Stomach (tissue), 8 donors: ENCODE measurements at regions not wholly inside any gene's neighbourhood (a gene's known extent, or its start where the extent isn't known, plus 50 kb on each side); places are given as distances from the start of the nearest gene placed in this dataset.

Experiments
- DNase-seq, 2 donors: peaks; one replicate each; pipeline versions ENCODE4 v3.0.0 to v3.0.0-alpha.2; 2013 to 2019
- H3K27ac ChIP-seq, 5 donors: fragments of 200-600 bp in 4 of 5; sonication (generic) in 4 of 5; one replicate each; pipeline ENCODE4 v1.5.1; 2013 to 2019; ENCODE audit warnings: mild to moderate bottlenecking in 1 of 5, moderate library complexity in 1 of 5
- H3K27me3 ChIP-seq, 3 donors: fragments of 200-600 bp; sonication (generic); one replicate each; pipeline ENCODE4 v1.5.1; 2017 to 2019; ENCODE audit warnings: mixed run types in 1 of 3
- H3K36me3 ChIP-seq, 4 donors: fragments of 200-600 bp; sonication (generic); 1 replicate in 3 of 4; 2 replicates in 1 of 4; pipeline ENCODE4 v1.5.1; 2016 to 2019
- H3K4me1 ChIP-seq, 4 donors: fragments of 200-600 bp; sonication (generic); one replicate each; pipeline ENCODE4 v1.5.1; 2016 to 2019
- H3K4me3 ChIP-seq, 4 donors: fragments of 200-600 bp; sonication (generic) in 3 of 4; one replicate each; pipeline ENCODE4 v1.5.1; 2016 to 2019; ENCODE audit warnings: mild to moderate bottlenecking in 1 of 4
- H3K9me3 ChIP-seq, 4 donors: fragments of 200-600 bp; sonication (generic); one replicate each; pipeline ENCODE4 v1.5.1; 2016 to 2019
- EP300 ChIP-seq: sonication (generic); formaldehyde crosslinking; IDR thresholded peaks from one replicate; pipeline ENCODE4 v1.6.1; 2017; ENCODE audit warnings: antibody characterized with exemption
- POLR2A ChIP-seq, 4 donors: fragments of 450-650 bp; IDR thresholded peaks; one replicate each; pipeline ENCODE4 v1.6.1; 2016; ENCODE audit warnings: antibody characterized with exemption in 4 of 4, control low read depth in 2 of 4, mild to moderate bottlenecking in 1 of 4, moderate library complexity in 1 of 4
- POLR2AphosphoS5 ChIP-seq, 3 donors: sonication (generic); formaldehyde crosslinking; IDR thresholded peaks; one replicate each; pipeline ENCODE4 v1.6.1; 2016; ENCODE audit warnings: antibody characterized with exemption in 3 of 3
- WGBS, 5 donors: extraction: QIAGEN DNeasy Blood & Tissue Kit in 3 of 5; methylation state at CpG; one replicate each; pipeline versions ENCODE4 v1.1.5 to v1.1.7; 2013 to 2018; 5-methylcytosine and 5-hydroxymethylcytosine counted together
- intact Hi-C: fragments of 100-400 bp; cut with DNase I; formaldehyde crosslinking; loops from one replicate; pipeline ENCODE4 v1.15.1; 2023; ENCODE audit warnings: low total_unique reads
- TF ChIP-seq, protein P1 (sequence below), 7 experiments: fragments of 450-650 bp in 4 of 7; fragments of 200-600 bp in 3 of 7; sonication (generic) in 3 of 7; IDR thresholded peaks; one replicate each; pipeline ENCODE4 v1.5.1; 2016 to 2019; ENCODE audit warnings: antibody characterized with exemption in 7 of 7, control low read depth in 2 of 7, mild to moderate bottlenecking in 1 of 7
- donor health status: healthy with polysubstance abuse.
- donor health status: Bipolar disorder and iron deficiency.
- donor health status: healthy.

DNA sequence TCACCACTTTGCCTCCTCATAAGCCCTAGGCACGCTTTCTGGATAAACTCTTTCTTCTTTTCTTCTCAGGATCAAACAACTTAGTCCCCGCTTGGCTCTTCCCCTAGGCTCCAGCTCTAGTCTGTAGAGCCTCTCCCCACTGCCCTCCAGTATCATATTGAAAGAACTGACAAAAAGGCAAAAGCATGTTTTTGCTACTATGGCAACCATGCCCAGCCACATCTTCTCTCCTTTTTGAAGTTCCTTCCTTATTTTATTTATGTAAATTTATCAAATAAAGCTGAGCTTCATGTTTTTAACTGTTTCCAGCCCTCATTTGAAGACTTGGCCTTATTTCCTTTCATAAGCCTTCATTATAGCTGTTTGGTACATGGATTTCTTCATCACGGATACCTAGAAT lies 86.0 kb upstream of the LIMCH1 start:
- no peak overlapping the region for H3K4me3 ChIP-seq
- intact Hi-C loops = no loop called here
- DNase-seq = no peak
- H3K4me1 ChIP-seq = peaks cover 4 to 14% (median 10%) of the 10 kb centered on the region in 4 donors
- H3K27me3 ChIP-seq = no peaks in the 10 kb centered on the region
- H3K27ac ChIP-seq = no peak overlapping the region
- no peaks in the 10 kb centered on the region for H3K36me3 ChIP-seq
- H3K9me3 ChIP-seq = no peaks in the 10 kb centered on the region
- TF ChIP-seq, protein P1, sequence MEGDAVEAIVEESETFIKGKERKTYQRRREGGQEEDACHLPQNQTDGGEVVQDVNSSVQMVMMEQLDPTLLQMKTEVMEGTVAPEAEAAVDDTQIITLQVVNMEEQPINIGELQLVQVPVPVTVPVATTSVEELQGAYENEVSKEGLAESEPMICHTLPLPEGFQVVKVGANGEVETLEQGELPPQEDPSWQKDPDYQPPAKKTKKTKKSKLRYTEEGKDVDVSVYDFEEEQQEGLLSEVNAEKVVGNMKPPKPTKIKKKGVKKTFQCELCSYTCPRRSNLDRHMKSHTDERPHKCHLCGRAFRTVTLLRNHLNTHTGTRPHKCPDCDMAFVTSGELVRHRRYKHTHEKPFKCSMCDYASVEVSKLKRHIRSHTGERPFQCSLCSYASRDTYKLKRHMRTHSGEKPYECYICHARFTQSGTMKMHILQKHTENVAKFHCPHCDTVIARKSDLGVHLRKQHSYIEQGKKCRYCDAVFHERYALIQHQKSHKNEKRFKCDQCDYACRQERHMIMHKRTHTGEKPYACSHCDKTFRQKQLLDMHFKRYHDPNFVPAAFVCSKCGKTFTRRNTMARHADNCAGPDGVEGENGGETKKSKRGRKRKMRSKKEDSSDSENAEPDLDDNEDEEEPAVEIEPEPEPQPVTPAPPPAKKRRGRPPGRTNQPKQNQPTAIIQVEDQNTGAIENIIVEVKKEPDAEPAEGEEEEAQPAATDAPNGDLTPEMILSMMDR (IDR thresholded peaks at IDR 0.05) = no peak
- TF ChIP-seq POLR2A (IDR thresholded peaks at IDR 0.05) = no peak
- TF ChIP-seq EP300 = no peak
- no peak for TF ChIP-seq POLR2AphosphoS5 (IDR thresholded peaks at IDR 0.05)
- WGBS, 5 donors = 87 to 100% (median 93%) methylated on average over 3 of the region's 3 CpGs

DNA sequence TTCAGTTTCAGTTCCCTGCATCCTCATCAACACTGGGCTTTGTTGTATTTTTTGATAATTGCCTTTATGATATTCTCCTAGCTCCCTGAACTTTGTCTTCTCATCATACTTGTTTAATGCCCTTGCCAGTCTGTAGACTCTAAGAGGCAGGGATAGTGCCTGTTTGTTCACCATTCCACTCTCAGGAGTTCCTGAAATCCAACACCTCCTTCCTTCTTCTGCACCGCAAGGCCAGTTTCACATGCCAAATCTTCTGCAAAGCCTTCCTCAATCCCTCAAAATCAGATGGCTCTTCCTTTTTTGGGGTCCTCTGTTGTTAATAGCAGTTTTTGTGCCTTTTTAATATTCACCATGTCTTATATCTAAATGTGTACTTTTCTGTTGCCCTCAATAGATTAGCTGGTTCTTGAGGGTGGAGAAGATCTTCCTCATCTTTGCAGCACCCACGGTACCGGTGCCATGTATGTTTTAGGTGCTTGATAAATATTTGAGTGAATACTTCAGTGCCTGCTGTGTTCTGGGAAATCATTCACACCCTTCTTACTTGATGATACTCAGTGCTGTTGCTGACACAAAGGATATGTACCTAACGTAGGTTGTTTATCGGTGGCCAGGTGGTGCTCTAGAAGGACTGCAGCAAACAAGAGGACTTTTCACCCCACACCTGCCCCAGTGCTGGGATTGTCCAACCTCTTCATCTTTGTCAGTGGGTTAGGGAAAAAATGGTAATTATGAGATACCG lies 85.3 kb upstream of the LIMCH1 start:
- Histone ChIP-seq H3K9me3 (no peaks in the 10 kb centered on the region), H3K4me3 (no peak overlapping the region), H3K27ac (no peak overlapping the region), H3K36me3 (no peaks in the 10 kb centered on the region), H3K27me3 (no peaks in the 10 kb centered on the region), H3K4me1 (peaks cover 4 to 14% (median 10%) of the 10 kb centered on the region in 4 donors)
- WGBS, 5 donors = 56 to 69% (median 61%) methylated on average over 6 of the region's 6 CpGs
- DNase-seq = no peak
- TF ChIP-seq EP300 (no peak), POLR2A (IDR thresholded peaks at IDR 0.05) (no peak), POLR2AphosphoS5 (IDR thresholded peaks at IDR 0.05) (no peak)
- TF ChIP-seq, protein P1 (IDR thresholded peaks at IDR 0.05) = no peak
- intact Hi-C loops = no loop called here

DNA sequence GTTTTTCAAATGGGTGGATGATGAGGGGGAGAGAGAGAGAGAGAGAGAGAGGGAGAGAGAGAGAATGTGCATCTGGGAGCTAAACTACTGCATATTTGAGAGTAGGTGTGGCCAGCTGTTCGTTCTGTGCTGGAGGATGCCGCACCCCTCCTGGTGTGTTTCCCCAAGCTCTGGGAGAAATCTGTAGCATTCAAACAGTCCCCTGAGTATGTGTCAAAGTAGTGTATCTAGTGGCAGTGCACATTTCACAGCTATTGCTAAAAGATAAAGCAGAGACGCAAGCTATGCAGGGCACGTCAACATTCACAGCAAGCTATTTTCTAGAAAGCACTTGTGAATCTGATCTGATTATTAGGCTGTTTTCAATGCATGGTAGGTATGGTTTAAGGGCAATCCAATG lies 83.5 kb upstream of the LIMCH1 start:
- H3K4me3 ChIP-seq = no peak overlapping the region
- H3K27ac ChIP-seq = no peak overlapping the region
- H3K4me1 ChIP-seq = peaks cover 4 to 14% (median 10%) of the 10 kb centered on the region in 4 donors
- H3K36me3 ChIP-seq = no peaks in the 10 kb centered on the region
- WGBS, 5 donors = 20 to 35% (median 25%) methylated on average over 4 of the region's 4 CpGs
- H3K9me3 ChIP-seq = no peaks in the 10 kb centered on the region
- H3K27me3 ChIP-seq = no peaks in the 10 kb centered on the region
- intact Hi-C loops = no loop called here
- TF ChIP-seq POLR2A (IDR thresholded peaks at IDR 0.05) = no peak
- TF ChIP-seq, protein P1 (IDR thresholded peaks at IDR 0.05) = no peak
- no peak for TF ChIP-seq EP300
- TF ChIP-seq POLR2AphosphoS5 (IDR thresholded peaks at IDR 0.05) = no peak
- DNase-seq = peak in 1 of 2 donors; percentile 15

DNA sequence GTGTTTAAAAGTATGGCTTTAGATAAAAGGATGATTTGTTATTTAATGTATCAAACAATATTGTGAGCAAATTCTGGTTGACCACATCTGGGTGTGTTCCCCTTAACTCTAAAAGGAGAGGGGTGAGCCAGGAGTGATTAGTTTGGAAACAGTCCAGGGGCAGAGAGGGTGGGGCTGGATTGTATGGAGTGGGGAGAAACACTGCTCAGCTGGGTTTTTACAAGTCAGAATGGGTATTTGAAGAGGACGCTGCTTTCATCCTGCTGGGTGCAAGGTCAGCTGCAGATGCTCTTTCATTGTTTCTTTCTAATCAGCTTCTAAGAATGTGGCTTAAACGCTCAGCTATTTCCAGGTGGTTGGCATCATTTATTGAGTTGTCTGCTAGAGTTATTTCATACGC lies 82.8 kb upstream of the LIMCH1 start:
- Histone ChIP-seq H3K4me3 (no peak overlapping the region), H3K36me3 (no peaks in the 10 kb centered on the region), H3K27me3 (no peaks in the 10 kb centered on the region), H3K9me3 (no peaks in the 10 kb centered on the region), H3K4me1 (peaks cover 4 to 14% (median 10%) of the 10 kb centered on the region in 4 donors), H3K27ac (no peak overlapping the region)
- WGBS, 5 donors = 23 to 43% (median 34%) methylated on average over 3 of the region's 3 CpGs
- no peak for TF ChIP-seq POLR2AphosphoS5 (IDR thresholded peaks at IDR 0.05)
- TF ChIP-seq, protein P1 (IDR thresholded peaks at IDR 0.05) = no peak
- TF ChIP-seq EP300 = no peak
- no peak for TF ChIP-seq POLR2A (IDR thresholded peaks at IDR 0.05)
- intact Hi-C loops = no loop called here
- peak in 1 of 2 donors; percentile 16 for DNase-seq
